ENCODE measurements at regions not wholly inside any gene's neighbourhood (a gene's known extent, or its start where the extent isn't known, plus 50 kb on each side); places are given as distances from the start of the nearest gene placed in this dataset.

- DNase-seq: no peak
Measured at GRCh38 chr14:42173206-42173605, 566.5 kb downstream of the LRFN5 start.

DNA sequence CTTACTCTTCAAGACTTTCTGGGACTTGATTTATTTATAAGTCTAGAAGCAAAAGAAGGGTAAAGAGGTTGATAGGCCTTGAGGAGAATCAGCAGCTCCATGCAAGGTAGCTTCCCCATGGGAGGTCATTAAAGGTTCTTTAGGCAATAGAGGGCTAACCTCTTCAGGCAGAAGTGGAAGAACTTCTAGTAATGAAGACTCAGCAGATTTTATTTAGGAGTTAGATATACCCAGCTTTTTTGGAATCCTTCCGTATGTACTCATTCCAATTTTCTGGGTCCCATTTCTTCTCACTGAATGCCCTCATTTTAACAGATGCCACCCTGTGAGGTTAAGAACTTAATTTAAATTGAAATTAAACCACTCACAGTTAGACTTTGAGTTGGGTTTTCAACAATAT lies 565.6 kb downstream of the LRFN5 start:
- DNase-seq: no peak

DNA sequence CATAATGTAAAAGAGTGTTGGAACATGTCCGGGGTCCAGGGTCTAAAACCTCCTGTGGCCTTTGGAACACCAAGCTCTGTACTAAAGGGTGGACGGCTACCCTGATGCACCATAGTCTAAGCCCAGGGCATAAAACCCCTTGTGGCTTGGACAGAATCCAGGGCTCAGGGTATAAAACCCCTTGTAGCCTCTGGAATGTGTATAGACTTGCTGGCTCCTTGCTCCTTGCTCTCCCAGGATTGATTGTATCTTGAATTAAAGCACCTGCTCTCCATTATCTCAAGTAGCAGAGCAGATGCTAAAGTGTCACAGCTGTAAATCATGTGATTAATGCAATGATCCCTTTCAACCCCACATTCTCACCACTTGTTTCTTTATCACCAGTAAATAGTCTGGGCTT lies 556.5 kb downstream of the LRFN5 start:
- DNase-seq: no peak

- DNase-seq: no peak
Measured at GRCh38 chr14:42159138-42159537, 552.5 kb downstream of the LRFN5 start.

DNA sequence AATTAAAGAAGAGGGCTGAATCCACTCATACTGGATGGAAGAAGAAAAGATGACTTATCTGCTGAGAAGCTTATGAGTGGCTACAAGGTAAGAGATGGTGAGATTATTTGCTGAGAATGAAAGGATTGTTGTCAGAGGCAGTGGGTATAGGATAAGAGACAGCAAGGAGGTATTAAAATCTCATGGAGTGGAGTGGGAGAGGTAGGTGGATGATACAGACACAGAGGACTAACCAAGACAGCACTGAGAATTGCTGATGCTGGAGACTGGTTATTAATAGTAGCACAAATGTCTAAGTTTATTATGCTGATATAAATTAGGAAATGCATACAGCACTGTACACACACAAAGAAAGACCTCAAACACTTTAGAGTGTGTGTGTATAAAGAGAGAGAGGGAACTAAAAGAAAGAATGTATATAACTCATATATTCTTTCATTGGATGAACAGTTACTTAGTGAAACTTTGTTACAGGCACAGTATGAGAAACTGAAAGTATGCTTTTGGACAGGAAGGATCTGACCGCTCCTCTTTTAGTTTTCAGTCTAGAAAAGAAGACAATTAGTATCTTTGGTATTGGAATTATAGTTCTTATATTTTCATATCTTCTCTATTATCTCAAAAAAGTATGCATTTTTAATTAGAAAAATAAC lies 543.1 kb downstream of the LRFN5 start:
- DNase-seq: no peak

GRCh38 chr14:42145766-42146165 lies 539.1 kb downstream of the LRFN5 start:
- no peak for DNase-seq

DNA sequence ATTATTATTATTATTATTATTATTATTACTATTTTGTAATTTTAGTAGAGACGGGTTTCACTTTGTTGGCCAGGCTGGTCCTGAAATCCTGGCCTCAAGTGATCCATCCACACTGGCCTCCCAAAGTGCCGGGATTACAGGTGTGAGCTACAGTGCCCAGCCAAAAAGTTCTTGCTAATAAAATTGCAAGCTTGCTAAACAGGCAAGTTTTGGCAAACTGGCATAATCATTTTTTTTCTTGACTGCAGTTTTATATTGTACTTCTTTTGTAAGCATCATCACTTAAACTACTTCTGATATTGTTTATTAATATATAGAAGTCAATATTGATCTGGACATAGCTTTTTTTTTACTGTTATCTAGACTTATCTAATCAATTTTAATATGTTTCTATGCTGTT lies 536.4 kb downstream of the LRFN5 start:
- DNase-seq: no peak

GRCh38 chr14:42141328-42141727 lies 534.7 kb downstream of the LRFN5 start:
- no peak for DNase-seq

GRCh38 chr14:42140831-42141279 lies 534.2 kb downstream of the LRFN5 start:
- no peak for DNase-seq

GRCh38 chr14:42140001-42140400 lies 533.3 kb downstream of the LRFN5 start:
- DNase-seq: no peak

DNA sequence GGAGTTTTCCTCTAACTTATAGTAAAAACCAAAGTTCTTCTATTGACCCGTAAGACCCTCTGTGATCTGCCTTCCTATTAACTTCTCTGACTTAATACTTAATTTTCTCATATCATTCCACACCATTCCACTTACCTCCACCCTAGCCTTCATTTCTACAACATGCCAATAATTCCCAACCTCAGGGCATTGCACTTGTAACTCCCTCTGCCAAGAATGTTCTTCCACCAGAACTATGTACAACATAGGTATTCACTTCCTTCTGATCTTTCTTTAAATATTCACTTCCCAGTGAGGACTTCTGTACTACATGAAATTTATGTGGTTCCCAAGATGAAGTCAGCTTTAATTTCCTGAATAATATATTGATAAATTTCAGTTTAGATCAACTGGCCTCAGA lies 531.7 kb downstream of the LRFN5 start:
- DNase-seq: no peak

GRCh38 chr14:42130815-42131214 lies 524.1 kb downstream of the LRFN5 start:
- no peak for DNase-seq

DNA sequence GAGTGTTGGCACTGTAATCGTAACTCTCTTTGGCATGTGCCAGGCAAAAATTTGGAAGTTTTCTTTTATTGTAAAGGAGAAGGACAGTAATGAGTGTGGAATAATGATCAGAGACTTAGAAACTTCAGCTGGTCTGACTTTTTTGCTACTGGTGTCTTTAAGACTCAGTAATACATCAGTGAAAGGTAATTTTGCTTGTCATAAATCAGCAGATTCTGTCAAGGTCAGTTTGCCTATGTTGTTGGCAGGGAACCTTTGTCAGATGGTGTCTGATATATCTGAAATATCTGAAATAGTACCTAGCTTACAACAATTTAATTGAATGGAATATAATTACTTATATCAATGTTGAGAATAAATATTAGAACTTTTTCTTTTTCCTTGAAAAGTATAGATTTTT lies 516.9 kb downstream of the LRFN5 start:
- DNase-seq: no peak

GRCh38 chr14:42113358-42114069 lies 506.8 kb downstream of the LRFN5 start:
- DNase-seq: no peak

GRCh38 chr14:42112108-42112507 lies 505.4 kb downstream of the LRFN5 start:
- no peak for DNase-seq

DNA sequence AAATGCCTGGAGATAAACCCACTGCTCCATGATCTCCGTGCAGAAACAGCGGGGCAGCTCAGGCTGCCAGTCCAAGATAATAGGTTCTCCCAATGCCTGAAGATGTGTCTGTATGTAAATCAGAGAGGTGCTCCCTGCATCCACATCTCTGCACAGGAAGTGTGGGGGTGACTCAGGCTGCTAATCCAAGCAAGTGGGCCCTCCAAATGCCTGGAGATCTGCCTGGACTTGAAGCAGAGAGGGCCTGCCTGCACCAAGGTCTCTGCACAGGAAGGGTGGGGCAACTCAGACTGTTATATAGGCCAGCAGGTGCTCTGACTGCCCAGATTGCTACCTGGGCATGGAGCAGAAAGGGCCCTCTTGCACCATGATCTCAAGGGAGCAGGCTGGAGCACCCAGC lies 504.7 kb downstream of the LRFN5 start:
- no peak for DNase-seq

- no peak for DNase-seq
Measured at GRCh38 chr14:42110167-42110566, 503.5 kb downstream of the LRFN5 start.

GRCh38 chr14:42095155-42095554 lies 488.5 kb downstream of the LRFN5 start:
- DNase-seq: no peak

DNA sequence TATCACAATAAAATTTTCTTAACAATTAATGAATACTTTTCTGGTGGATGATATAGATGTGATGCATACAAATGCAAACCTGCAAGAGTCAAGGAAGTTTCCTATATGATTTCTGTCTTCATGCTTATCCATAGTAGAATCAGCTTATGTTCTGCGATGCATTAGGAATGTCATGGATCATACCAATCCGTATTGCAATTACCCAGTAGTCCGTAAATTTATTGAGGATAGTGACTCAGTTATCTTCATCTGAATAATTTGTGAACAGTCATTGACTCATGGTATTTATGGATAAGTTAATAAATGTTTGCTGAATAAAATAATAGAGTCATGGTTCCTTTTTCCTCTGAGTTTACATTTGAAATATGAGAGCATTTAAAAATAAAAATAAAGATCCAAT lies 483.4 kb downstream of the LRFN5 start:
- DNase-seq: no peak

- DNase-seq: no peak
Measured at GRCh38 chr14:42079911-42080310, 473.2 kb downstream of the LRFN5 start.

DNA sequence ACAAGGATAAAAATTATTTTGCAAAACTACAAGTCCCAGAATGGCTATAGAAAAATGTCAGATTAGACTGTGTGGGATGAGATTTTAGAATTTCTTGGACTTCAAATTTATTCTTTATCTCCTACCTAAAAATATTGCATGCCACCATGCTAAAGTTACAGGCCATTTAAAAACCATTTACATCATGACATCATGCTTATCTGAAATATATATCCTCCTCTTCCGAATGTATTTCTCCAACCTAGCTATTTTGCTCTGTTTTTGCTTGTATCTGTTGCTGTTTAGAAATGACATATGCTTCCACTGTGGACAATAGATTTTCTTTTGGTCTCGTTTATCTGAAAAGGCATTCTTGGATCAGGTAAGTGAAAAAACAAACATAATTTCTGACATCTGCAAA lies 471.7 kb downstream of the LRFN5 start:
- no peak for DNase-seq

- no peak for DNase-seq
Measured at GRCh38 chr14:42070031-42070430, 463.4 kb downstream of the LRFN5 start.

- no peak for DNase-seq
Measured at GRCh38 chr14:42057111-42057510, 450.4 kb downstream of the LRFN5 start.

GRCh38 chr14:42047421-42048055 lies 440.9 kb downstream of the LRFN5 start:
- DNase-seq: no peak

Data from right kidney (tissue), 1 donor.